GM21619 (cell line): ENCODE measurements at regions not wholly inside any gene's neighbourhood (a gene's known extent, or its start where the extent isn't known, plus 50 kb on each side); places are given as distances from the start of the nearest gene placed in this dataset.

ENCODE experiments used
- ATAC-seq: cut with Tn5 transposase; IDR thresholded peaks from one replicate; pipeline ENCODE4 v1.9.1; 2021; ENCODE audit not compliant: unreplicated experiment

DNA sequence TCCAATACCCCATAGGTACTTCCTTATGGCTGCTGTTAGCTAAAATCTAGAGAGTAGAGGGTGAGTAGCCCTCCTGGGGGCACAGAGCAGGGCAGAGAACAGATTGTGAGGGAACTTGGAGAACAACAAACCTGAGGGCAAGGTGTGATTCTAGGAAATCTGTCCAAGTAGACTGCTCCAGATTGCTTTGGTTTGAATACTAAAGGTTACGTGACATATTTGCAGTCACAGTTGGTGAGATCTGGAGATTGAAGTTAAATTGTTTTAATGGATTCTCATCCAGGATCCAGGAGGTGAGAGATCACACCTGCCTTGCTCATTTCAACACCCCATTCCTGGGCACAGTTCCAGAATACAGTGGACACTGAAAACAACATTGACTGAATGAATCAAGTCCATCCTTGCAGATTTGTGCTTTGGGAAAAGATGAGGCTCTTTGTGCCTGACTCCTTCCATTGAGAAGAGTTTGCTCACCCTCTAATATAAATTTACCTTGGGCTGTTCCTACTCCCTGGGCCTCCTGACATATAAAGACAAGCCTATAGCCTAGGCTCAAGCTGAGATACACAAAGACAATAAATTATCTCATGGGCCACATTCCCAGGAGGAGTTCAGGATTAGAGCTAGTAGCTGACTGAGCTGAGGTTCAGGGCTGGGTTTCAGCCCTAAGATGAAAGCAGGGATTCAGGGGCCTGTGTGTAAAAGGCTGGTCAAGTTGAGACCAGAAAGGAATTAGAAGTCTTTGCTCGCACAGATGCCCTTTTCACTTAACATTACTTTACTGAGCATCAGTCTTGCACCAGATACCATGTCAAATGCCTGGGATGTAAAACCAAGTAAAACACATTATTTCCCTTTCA lies 400.9 kb upstream of the MCTP2 start:
- no peak for ATAC-seq

DNA sequence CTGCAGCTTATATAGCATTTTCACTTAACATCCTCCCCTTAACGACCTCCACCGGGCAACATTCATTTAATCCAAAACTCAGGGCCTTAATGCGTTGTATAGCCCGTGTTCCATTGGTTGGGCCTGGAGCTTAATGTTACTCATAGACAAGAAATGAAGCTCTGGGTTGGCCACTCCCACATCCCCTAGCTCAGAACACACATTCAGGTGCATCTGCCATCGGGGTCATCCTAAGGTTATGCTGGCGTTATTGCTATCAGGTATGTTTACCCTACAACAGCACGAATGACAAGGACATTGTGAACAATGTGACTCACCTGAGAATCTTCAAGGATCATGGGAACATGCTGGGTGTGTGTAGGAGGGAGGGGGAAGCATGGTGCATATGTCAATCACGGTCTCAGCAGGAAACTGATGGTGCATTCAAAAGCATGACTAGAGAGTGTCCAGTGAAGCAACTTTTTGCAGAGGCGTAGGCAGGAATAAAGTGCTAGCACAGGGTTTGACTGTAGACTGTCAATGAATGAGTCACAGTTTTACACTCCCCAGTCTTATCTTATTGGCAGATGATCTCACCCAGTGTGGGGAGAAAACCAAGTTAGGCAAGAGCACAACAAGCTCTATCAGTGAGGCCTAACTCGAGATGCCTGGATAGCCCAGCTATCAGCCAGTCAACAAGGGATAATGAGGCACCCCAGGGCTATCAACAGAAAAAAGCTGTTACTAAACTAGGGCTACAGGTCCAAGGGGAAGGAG lies 402.1 kb upstream of the MCTP2 start:
- ATAC-seq, result no peak

DNA sequence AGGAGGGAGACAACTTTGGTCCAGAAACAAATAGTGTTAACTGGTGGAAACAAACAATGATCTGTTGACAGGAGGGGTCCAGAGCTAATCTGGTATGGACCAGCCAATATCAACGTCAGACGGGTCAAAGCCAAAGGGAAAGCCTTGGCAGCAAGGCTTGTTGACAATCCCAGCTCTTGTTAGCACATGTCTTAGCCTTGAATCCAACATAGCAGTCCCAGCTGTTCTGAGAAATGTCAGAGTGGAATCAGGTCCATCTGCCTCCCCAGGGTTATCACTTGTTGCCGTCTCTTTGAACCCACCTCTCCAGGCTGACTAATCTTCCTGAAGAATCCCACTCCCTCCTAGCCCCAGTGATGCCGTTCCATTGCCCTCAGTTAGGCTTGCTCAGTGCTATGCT lies 404.6 kb upstream of the MCTP2 start:
- no peak for ATAC-seq

DNA sequence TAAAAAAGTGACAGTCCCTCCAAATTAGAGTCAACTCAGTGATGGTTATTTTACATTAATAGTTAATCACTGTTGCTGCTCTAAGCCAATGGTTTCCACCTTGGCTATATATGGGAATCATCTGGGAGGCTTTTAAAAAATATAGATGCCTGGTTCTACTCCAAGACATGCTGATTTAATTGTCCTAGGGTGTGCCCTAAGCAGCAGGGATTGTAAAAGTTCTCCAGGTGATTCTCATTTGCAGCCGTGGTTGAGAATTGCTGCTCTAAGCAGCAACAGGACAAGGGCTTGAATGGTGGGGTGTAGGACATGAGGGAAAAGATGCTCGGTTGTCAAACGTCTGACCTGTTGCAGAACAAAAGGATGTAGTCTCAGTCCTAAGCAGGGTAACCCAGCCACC lies 405.1 kb upstream of the MCTP2 start:
- ATAC-seq, result no peak

DNA sequence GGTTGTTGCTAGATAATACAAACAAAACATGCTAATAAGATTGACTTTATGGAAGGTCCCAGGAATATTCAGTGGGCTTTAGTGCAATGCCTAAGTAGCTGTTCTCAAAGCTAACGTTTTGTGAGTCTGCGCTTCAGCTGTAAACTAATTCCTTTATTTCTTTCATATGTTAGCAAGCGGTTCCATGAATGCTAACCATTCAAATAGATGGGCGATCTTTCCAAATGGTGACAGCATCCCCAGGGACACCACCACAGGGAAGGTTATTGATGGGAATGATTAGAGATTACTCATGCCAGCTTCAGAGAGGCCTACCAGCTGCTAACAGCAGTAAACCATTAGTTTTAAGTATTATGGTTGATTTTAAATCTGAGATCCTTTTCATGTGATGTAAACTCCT lies 405.7 kb upstream of the MCTP2 start:
- ATAC-seq, result no peak

DNA sequence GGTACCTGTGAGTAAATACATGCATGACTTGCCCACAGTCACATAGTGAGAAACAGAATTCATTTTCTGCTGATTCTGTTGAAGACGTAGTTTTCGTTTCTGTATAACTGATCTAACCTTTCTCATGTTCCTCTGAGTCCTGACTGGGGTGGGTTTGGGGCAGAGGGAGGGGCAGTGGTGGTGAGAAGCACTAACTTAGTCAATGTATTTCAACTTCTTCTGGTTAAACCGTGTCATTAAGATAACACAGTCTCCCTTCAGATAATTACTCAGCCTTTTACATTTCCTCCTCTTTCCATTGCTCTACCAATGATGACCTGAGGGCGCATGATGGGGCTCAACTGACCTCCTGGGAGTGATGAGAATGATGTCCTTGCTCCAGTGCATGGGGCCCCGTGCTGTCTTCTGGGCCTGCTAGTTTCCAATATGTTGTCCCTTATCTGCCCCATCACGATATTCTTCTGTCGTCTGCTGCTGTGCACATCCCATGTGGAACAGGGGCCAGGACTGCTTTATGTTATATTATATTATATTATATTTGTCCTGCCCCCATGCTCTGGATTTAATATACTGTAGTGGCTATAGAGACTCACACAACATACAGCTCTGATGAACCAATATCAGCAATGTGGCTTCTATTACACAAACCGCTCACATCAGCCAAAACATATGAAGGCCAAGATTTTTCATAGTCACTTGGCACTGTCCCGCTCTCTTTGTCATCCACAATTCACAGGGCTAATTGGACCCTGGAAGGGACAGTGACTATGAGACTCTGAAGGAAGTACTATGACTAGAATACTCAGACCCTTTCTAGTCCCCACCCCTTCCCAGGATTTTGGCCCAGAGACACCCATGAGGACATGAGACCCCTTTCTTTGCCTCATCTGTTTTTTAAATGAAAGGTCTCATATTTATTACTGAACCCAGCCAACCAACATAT lies 407.1 kb upstream of the MCTP2 start:
- no peak for ATAC-seq

DNA sequence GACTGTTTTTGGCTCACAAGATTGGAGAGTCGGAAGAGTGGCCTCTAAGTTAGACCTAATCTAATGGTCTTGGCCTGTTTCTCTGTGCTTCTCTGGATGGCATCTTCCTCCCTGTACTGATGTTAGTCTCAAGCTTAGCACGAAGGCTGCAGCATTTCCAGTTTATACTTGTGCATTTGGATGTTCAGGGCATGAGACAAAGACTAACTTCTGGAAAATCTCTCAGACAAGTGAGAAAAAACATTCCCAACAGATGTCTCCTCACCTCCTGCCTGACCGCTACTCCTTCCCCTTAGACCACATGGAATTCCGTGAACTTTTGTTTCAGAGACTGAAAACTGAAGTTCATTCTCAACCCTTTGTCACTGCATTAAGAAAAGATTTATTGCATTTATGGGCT lies 410.8 kb upstream of the MCTP2 start:
- no peak for ATAC-seq

DNA sequence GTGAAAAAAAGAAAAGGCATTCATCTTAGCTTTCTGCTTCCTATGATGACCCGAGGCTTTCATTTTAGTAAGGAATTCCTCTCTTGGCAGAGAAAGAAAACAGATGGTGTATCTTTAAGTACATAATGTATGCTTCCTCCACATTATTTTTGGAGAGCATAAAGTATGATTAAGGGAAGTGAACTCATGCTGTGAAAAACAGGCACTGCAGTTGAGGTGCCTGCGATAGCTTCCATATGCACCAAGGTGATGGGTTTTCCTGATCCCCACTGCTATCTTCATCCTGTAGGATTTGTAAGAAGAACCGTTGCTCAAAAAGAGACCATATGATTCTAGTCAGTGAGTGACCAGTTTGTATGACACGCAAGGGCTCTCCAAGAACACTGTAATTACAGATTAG lies 411.5 kb upstream of the MCTP2 start:
- no peak for ATAC-seq

DNA sequence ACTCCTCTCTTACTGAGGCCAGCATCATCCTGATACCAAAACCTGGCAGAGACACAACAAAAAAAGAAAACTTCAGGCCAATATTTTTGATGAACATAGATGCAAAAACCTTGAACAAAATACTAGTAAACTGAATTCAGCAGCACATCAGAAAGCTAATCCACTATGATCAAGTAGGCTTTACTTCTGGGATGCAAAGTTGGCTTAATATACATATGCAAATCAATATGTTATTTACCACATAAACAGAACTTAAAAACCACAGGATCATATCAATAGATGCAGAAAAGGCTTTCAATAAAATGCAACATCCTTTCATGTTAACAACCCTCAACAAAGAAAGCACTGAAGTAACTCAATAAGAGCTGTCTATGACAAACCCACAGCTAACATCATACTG lies 414.5 kb upstream of the MCTP2 start:
- ATAC-seq, result no peak

DNA sequence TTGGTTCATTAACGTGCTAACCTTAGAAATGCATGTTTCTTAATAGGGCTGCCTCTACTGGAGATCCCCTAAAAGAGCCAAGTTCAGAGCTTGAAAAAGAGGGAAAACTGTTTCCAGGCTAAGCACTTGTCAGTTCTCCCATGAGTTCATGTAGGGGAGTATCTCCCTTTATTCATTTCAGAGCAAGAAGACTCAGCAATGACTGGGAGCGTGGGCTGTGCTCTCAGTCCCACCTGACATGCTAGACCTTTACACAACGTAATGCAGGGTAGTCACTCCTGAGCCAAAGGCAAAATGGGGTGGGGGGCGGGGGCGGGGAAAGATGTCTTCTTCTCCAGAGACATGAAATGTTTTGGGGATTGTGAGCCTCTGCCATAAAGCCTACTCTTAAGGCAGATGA lies 420.1 kb upstream of the MCTP2 start:
- no peak for ATAC-seq

DNA sequence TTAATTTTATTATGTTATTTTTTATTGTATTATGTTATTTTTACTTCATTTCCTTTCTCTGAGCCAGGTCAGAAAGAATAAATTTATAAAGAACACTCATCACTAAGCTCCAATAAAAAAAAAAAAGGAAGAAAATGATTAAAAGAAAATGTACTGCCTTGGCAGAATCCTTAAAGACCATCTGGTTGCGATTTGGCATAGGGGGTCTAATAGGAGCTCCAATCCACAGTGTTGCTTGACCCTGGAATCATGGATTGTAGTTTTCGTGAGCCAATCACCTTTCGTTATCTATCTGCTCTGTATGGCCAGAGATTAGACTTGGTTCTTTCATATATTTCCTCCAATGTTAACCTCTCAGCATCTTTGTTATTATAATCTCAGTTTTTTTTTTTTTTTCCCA lies 421.8 kb upstream of the MCTP2 start:
- no peak for ATAC-seq

DNA sequence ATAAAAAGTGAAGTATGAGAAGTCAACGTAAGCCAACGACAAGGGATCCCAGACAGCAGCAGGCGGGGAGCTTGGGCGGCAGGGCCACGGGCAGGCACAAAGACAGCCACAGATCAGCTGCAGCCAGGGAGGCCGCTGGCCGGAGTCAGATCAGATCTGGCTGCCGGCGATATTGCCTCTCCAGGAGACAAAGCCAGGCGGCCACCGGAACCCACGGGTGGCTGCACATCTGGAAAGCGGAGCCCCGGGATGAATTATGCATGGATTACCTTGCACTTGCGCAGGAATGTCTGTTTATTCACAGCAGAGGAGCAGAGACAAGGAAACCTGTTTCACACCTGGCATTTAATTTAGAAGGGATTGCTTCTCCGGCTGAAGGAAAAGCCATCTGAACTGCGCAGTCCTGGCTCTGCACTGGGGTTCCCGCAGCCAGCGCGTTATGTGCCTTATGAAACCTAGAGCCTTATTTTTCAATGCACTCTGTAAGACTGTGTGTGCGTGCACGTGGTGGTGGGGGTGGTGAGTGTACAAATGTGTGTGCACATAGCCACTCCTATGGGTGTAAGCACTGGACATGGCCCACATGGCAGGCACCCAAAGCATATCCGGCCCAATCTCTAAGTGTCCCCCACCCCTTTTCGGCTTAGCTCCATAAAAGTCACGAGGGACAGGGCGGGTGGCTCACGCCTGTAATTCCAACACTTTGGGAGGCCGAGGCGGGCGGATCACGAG lies 427.8 kb upstream of the MCTP2 start:
- ATAC-seq, result no peak

DNA sequence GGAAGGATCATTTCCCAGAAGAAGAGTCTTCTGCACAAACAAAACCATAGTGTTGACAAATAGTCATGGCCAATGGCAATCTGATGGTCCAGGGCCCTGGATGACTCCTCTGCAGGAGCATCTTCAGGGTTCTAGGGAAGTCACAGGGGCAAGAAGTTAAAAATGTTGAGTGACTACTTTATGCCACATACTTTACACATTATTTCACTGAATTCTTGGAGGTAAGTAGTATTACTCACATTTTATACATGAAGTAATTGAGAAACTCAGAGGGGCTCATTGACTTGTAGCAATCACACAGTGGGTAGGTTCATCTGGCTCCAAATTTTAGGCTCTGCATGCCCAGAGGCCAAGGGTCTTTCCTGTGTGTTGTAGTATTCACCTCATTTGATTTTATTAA lies 430.2 kb upstream of the MCTP2 start:
- ATAC-seq, result no peak

DNA sequence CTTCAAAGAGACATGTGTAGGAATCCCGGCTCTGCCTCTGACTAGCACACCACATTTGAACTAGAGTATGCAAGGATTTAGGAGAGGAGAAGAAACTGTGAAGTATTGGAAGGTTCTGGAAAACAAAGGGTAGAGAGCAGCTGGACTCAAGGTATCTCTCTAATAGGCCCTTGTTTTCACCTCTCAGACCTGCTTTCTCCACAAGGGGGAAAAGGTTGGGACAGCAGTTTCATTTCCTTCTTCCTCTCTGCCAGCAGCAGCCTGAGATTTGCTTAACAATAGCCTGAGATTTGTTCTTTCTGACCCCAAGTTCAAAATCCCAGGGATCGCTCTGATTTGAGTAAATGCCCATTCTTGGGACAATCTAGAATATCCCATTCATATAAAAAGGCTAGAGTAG lies 430.6 kb upstream of the MCTP2 start:
- no peak for ATAC-seq

DNA sequence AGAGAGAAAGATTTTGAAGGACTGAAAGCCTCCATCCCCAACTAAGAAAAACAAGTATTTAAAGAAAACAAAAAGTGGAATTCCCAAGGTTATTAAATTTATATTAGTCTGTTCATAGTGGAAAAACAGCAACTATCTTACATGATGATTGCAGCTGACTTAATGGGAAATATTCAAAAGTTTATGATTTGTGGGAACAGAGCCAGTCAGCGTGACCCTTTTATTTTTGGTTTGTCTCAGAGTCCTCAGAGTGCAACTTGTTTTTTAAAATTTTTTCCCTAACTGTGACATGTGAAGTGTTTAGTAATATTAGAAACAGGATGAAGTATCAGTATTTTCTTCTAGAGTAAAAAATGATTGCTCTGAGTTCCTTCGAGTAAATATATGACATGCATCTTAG lies 441.9 kb upstream of the MCTP2 start:
- no peak for ATAC-seq

DNA sequence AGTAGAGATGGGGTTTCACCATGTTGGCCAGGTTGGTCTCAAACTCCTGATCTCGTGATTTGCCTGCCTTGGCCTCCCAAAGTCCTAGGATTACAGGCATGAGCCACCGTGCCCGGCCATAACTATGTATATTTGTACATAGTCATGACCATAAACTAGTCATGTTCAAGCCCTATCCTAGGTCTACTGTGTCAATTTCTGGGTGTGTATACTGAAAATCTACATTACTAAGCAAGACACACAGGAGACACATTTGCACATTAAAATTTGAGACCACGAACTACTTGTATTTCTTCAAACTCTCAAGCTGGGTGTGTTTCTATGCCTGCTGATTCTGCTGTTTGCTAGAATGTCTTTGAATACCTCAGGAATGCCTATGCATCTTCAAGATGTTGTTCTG lies 451.3 kb upstream of the MCTP2 start:
- no peak for ATAC-seq

DNA sequence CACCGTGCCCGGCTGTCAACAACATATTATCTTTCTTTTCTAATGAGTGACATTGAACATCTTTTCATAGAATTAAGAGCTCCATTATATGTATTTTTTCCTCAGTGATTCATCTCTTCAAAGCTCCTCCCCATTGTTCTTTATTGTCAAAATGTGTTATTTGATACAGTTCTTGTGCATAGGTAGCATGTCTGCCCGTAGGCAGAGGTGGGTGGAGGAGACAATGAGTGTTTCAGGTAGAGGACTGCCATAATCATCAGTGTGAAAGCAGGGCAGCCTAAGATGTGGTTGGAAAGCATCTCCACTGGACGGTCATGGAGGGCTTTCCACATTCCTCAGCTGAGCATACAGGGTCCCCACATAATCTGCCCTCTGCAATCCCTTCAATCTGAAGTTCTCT lies 452.0 kb upstream of the MCTP2 start:
- no peak for ATAC-seq

DNA sequence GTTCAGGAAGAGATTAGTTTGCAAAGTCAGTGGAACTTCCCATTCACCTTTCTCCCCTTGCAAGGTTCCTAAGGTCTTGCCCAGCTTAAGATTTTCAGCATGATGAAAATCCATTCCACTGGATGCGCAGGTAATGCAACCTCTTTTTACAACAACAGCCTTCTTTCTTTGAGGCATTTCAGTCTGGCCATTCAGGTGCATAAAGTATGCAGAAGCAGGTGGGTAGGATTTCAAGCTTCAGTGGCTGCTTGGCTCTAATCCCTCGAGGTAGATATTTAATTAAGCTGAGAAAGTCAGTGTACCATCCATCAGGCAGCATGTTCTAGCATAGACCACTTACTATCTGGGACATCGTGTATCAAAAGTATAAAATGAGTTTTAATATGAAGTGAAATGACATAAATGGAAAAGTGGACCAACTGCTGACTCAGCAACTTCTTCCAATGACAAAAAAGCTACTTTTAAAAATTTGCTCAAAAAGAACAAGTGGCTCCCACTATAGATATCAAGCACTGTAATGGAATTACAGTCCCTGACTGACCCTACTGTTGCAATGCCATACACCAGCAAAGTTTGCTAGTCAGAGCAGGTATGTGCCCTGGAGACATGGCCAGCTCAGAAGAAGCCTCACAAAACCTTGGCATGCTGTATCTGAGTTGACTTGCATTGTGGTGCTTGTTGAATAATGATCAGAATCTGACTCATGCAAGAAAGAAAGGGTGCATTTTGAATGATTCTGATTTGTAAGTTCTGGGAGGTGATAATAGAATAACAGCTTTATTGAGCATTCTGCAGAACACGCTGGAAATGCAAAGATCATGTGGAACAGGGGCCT lies 459.9 kb upstream of the MCTP2 start:
- ATAC-seq, result no peak

DNA sequence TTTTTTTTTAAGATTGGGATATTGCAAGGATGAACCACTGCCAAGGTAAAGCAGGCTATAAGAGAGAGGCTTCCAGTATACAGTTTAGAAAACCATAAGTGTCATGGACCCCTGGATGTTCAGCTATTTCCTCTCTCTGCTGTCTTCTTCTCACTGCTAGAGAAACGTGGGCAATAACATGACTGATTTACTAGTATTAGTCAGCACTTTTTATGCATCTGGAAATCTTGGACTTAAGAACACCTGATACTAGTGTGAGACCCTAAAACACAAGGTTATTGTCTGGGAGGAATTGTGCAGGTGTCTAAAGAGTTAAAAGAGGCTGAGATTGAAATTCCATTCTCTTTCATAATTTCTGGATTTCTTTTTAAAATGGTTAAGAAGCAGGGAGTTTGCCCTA lies 460.6 kb upstream of the MCTP2 start:
- no peak for ATAC-seq

DNA sequence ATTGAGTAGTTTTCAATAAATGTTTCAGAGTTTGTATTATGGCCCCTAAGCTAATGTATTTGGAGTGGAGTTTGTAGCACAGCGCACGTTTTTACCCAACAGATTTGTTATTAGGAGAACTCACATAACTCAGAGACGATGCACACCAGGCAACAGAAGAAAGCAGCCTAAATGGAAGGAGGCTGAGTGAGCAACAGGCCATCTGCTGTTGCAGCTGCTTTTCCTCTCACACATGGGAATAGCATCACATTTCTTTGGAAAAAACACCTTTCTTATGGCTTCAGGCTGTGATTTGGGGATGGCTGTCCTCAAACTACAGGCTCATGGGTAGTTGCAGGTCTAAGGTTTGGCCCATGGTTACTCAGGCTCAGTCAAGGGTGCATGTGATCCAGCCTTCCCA lies 469.3 kb upstream of the MCTP2 start:
- ATAC-seq, result no peak
